GM21737 (cell line): ENCODE measurements at regions not wholly inside any gene's neighbourhood (a gene's known extent, or its start where the extent isn't known, plus 50 kb on each side); places are given as distances from the start of the nearest gene placed in this dataset.

ENCODE experiments used
- ATAC-seq: cut with Tn5 transposase; IDR thresholded peaks from one replicate; pipeline ENCODE4 v1.9.1; 2021; ENCODE audit warnings: mild to moderate bottlenecking, moderate library complexity; ENCODE audit not compliant: unreplicated experiment

- no peak for ATAC-seq
Measured at GRCh38 chr13:31081316-31081715, 80.4 kb downstream of the HSPH1 start.

GRCh38 chr13:31074756-31075155, 86.9 kb downstream of the HSPH1 start:
- no peak for ATAC-seq

DNA sequence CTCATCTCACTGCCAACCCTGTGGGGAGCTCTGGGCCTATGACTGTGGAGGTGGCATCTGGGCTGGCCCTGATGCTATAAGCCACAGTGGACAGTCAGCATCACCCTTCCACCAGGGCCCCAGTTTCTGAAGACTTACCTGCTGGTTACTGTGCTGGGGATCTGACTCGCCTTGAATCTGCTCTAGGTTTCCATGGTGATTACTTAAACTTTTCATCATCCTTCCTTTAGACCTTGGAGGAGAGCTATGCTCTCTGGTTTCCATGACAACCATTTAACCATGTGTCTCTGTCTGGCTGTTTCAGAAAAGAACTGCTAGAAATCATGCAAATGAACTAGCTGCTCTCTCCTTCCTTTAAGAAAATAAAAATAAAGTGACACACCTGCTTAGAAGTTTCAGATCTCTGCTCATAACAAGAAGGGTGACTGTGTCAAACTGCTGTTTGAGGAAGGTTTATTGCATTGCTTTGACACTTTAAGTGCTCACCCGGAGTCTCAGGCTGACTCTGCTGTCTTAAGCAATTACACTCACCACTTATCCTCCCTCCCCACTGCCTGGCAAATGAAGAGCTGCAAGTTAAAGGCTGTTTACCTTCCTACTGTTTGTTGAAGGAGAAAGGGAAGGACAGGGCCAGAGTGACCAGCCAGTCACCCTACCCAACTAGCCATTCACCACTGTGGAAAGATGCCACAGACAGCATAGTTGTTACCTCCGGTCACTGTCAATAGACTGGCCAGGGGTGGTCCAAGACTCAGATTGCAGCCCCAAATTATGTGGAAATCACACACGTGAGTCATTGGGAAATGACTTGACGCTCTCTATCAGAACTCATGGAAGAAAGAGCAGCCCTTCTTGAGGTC, 87.6 kb downstream of the HSPH1 start:
- ATAC-seq: peak; percentile 93

- ATAC-seq: no peak
Measured at GRCh38 chr13:31072041-31072440, 89.7 kb downstream of the HSPH1 start.

- no peak for ATAC-seq
Measured at GRCh38 chr13:31069808-31070534, 91.7 kb downstream of the HSPH1 start.

GRCh38 chr13:31068119-31068423, 93.6 kb downstream of the HSPH1 start:
- no peak for ATAC-seq

- no peak for ATAC-seq
Measured at GRCh38 chr13:31067416-31068118, 94.1 kb downstream of the HSPH1 start.

- no peak for ATAC-seq
Measured at GRCh38 chr13:31064636-31065035, 97.1 kb downstream of the HSPH1 start.

GRCh38 chr13:31063772-31064171, 97.9 kb downstream of the HSPH1 start:
- no peak for ATAC-seq

- no peak for ATAC-seq
Measured at GRCh38 chr13:31060655-31061054, 101.0 kb downstream of the HSPH1 start.

- no peak for ATAC-seq
Measured at GRCh38 chr13:31060220-31060619, 101.5 kb downstream of the HSPH1 start.

- no peak for ATAC-seq
Measured at GRCh38 chr13:31057403-31058033, 104.2 kb downstream of the HSPH1 start.

GRCh38 chr13:31056644-31057271, 104.9 kb downstream of the HSPH1 start:
- no peak for ATAC-seq

GRCh38 chr13:31055589-31055988, 106.1 kb downstream of the HSPH1 start:
- ATAC-seq: no peak

DNA sequence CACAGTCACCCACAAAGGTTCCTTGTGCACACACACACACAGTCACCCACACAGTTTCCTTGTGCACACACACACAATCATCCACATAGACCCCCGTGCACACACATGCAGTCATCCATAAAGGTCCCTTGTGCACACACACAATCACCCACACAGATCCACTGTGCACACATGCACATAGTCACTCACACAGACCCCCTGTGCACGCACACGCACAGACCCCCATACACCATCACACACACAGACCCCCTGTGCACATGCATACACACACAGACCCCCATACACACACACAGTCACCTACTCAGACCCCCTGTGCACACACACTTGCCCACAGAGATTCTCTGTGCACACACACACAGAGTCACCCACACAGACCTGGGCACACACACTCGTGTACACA, 107.1 kb downstream of the HSPH1 start:
- ATAC-seq: no peak

- ATAC-seq: no peak
Measured at GRCh38 chr13:31053896-31054295, 107.8 kb downstream of the HSPH1 start.

DNA sequence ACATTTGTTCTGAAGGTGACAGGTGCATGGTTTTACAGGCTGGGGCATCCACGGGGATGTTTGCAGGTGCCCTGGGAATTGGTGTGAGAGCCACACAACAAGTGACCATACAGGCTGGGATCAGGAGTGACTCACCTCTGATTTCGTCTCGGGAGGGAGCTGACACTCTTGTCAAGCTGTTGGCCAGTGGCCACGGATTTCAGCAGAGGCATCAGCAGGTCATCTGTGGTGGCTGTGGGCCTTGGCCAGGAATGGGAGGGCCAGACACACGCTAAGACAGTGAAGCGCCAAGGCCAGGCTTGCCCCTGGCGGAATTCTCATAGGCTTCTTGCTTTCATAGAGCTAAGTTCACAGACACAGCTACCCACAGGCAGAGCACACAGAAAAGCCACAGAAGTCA, 108.6 kb downstream of the HSPH1 start:
- ATAC-seq: no peak

GRCh38 chr13:31052478-31052877, 109.2 kb downstream of the HSPH1 start:
- no peak for ATAC-seq

DNA sequence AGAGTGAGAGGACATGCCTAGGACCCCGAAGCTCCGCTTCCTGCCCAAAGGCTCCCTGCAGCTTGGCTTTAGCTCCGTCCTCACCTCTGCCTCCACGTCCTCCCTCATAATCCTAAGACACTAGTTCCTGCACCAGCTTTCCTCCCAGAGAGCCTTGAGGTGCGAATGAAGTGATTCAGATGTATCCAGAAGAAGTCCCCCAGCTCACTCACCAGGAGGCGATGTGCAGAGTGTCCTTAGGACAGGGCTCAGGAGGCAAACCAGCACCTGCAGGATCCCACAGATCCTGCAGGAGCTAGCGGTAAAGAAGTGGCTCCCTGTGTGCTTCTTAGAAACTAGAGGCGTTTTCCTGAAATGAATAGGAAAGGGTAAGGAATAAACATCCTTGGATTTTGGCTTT, 109.7 kb downstream of the HSPH1 start:
- no peak for ATAC-seq

DNA sequence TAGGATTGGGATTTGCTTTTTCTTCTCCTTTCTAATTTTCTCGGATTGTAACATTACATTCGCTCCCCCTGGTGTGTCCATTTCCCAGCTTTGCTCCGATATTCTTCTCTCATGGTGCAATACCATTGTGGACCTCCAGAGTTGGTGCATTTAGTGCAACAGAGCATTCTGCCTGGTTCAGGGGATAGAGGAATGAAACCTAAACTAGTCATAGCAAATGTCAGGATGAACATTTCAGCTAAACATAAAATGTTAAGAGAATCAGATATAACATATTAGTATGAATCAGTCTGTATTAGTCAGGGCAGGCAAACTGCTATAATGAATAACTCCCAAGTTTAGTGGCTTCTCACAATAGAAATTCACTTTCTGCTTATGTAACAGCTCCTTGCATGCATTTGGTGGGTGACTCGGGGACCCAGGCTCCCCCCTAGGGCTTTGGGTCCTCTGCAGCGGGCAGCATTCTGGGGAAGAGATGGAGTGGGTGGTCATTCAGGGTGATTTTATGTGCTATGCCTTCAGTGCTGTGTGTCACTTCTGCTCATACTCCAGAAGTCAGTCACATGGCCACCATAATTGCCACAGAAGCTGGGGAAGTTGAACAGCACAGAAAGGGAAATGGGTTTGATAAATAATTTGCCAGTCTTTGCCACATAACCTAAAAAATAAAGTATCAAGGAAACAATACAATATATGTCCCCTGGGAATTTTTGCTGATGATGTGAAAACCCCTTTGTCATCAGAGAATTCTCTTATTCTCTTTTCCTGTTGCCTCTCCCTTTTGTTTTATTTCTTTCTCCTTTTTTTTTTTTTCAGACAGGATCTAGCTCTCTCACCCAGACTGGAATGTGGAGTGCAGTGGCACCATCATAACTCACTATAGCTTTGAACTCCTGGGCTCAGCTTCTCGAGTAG, 111.0 kb downstream of the HSPH1 start:
- ATAC-seq: no peak
